ENCODE measurements at regions not wholly inside any gene's neighbourhood (a gene's known extent, or its start where the extent isn't known, plus 50 kb on each side); places are given as distances from the start of the nearest gene placed in this dataset.

- no peaks in the 10 kb centered on the region for H3K79me2 ChIP-seq
- H3K36me3 ChIP-seq (replicated peaks; ENCODE audit: insufficient read depth, low read depth), result no peaks in the 10 kb centered on the region
- H4K20me1 ChIP-seq (ENCODE audit: insufficient read depth, poor library complexity, severe bottlenecking), result no peaks in the 10 kb centered on the region
- H3K4me2 ChIP-seq, result no peak overlapping the region
- H3K9me3 ChIP-seq (ENCODE audit: low read depth), result no peaks in the 10 kb centered on the region
- H3K9me2 ChIP-seq (replicated peaks; ENCODE audit: insufficient read depth), result no peaks in the 10 kb centered on the region
- no peak for DNase-seq (ENCODE audit: low spot score)
- peaks cover 18% of the 10 kb centered on the region for H3K4me1 ChIP-seq (ENCODE audit: insufficient read depth)
- H3K4me3 ChIP-seq, result no peak overlapping the region
- TF ChIP-seq EZH2 (IDR thresholded peaks at IDR 0.05; ENCODE audit: borderline replicate concordance) (no peak), EZH2phosphoT487 (IDR thresholded peaks at IDR 0.05; ENCODE audit: low read depth, severe bottlenecking, unreplicated experiment) (no peak)
- TF ChIP-seq, protein P1, sequence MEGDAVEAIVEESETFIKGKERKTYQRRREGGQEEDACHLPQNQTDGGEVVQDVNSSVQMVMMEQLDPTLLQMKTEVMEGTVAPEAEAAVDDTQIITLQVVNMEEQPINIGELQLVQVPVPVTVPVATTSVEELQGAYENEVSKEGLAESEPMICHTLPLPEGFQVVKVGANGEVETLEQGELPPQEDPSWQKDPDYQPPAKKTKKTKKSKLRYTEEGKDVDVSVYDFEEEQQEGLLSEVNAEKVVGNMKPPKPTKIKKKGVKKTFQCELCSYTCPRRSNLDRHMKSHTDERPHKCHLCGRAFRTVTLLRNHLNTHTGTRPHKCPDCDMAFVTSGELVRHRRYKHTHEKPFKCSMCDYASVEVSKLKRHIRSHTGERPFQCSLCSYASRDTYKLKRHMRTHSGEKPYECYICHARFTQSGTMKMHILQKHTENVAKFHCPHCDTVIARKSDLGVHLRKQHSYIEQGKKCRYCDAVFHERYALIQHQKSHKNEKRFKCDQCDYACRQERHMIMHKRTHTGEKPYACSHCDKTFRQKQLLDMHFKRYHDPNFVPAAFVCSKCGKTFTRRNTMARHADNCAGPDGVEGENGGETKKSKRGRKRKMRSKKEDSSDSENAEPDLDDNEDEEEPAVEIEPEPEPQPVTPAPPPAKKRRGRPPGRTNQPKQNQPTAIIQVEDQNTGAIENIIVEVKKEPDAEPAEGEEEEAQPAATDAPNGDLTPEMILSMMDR (IDR thresholded peaks at IDR 0.05; ENCODE audit: poor library complexity), result no peak
- WGBS (ENCODE audit: low lambda C conversion rate, missing lambda C conversion rate), result 88% methylated on average over 2 of the region's 2 CpGs
- no peaks in the 10 kb centered on the region for H3K27me3 ChIP-seq
- H2AFZ ChIP-seq, result no peak overlapping the region
- H3K27ac ChIP-seq, result no peak overlapping the region
Measured at GRCh38 chr11:121769191-121769590, 316.4 kb upstream of the SORL1-AS1 start.

DNA sequence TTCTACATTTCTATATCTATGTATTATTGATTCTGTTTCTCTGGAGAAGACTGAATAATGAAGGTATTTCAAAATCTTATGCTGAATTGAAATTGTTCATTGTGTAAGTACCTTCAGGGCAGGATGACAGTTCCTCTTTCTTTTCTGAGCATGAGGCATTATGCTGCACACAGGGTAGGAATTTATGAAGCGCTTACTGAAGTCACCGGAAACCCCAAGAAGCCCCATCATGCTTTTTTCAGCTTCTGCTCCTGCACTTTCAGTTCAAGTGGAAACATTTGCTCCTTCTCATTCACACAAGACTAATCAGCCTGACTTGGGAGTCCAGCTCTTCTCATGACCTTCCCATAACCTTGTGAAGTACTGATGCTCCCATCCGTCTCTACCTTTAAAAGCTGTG, 314.7 kb upstream of the SORL1-AS1 start:
- Histone ChIP-seq H3K9me2 (replicated peaks; ENCODE audit: insufficient read depth) (no peaks in the 10 kb centered on the region), H3K27ac (no peak overlapping the region), H3K4me2 (no peak overlapping the region), H4K20me1 (ENCODE audit: insufficient read depth, poor library complexity, severe bottlenecking) (no peaks in the 10 kb centered on the region), H2AFZ (no peak overlapping the region), H3K4me1 (ENCODE audit: insufficient read depth) (peaks cover 27% of the 10 kb centered on the region), H3K9me3 (ENCODE audit: low read depth) (no peaks in the 10 kb centered on the region), H3K79me2 (no peaks in the 10 kb centered on the region), H3K27me3 (no peaks in the 10 kb centered on the region), H3K36me3 (replicated peaks; ENCODE audit: insufficient read depth, low read depth) (no peaks in the 10 kb centered on the region), H3K4me3 (no peak overlapping the region)
- WGBS (ENCODE audit: low lambda C conversion rate, missing lambda C conversion rate), result 90% methylated on average over 3 of the region's 3 CpGs
- no peak for DNase-seq (ENCODE audit: low spot score)
- TF ChIP-seq EZH2phosphoT487 (IDR thresholded peaks at IDR 0.05; ENCODE audit: low read depth, severe bottlenecking, unreplicated experiment), result no peak
- TF ChIP-seq, protein P1 (IDR thresholded peaks at IDR 0.05; ENCODE audit: poor library complexity), result no peak
- no peak for TF ChIP-seq EZH2 (IDR thresholded peaks at IDR 0.05; ENCODE audit: borderline replicate concordance)

- Histone ChIP-seq H3K27ac (no peak overlapping the region), H3K4me2 (no peak overlapping the region), H3K27me3 (no peaks in the 10 kb centered on the region), H2AFZ (no peak overlapping the region), H3K36me3 (replicated peaks; ENCODE audit: insufficient read depth, low read depth) (no peaks in the 10 kb centered on the region), H3K9me3 (ENCODE audit: low read depth) (no peaks in the 10 kb centered on the region), H3K4me3 (no peak overlapping the region), H3K9me2 (replicated peaks; ENCODE audit: insufficient read depth) (no peaks in the 10 kb centered on the region), H4K20me1 (ENCODE audit: insufficient read depth, poor library complexity, severe bottlenecking) (no peaks in the 10 kb centered on the region), H3K79me2 (no peaks in the 10 kb centered on the region), H3K4me1 (ENCODE audit: insufficient read depth) (peaks cover 29% of the 10 kb centered on the region)
- 49% methylated on average over 4 of the region's 4 CpGs for WGBS (ENCODE audit: low lambda C conversion rate, missing lambda C conversion rate)
- no peak for DNase-seq (ENCODE audit: low spot score)
- TF ChIP-seq, protein P1 (IDR thresholded peaks at IDR 0.05; ENCODE audit: poor library complexity), result no peak
- no peak for TF ChIP-seq EZH2 (IDR thresholded peaks at IDR 0.05; ENCODE audit: borderline replicate concordance)
Measured at GRCh38 chr11:121766991-121767390, 314.2 kb upstream of the SORL1-AS1 start.

DNA sequence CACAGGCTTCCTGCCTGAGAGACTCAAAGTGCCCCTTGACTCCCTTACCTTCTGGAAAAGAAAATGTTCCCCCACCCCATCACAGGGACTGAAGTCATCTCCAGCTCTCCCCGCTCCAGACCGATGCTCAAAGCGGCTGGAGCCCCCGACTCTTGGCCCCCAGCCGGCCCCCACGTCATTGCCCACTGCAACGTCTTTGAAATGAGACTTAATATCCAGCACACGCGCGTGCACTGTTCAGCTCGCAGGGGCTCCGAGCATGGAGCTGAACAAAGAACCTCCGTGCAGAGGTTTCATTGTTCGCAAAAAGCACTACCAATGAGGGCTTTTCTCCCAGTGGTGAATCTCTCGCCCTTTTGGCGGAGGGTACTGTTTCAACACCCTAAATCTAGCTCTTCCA, 313.4 kb upstream of the SORL1-AS1 start:
- Histone ChIP-seq H3K4me3 (no peak overlapping the region), H3K4me1 (ENCODE audit: insufficient read depth) (peaks cover 23% of the 10 kb centered on the region), H3K9me2 (replicated peaks; ENCODE audit: insufficient read depth) (no peaks in the 10 kb centered on the region), H4K20me1 (ENCODE audit: insufficient read depth, poor library complexity, severe bottlenecking) (no peaks in the 10 kb centered on the region), H3K4me2 (no peak overlapping the region), H3K27ac (peak overlapping the region; percentile 39), H2AFZ (no peak overlapping the region), H3K36me3 (replicated peaks; ENCODE audit: insufficient read depth, low read depth) (no peaks in the 10 kb centered on the region), H3K79me2 (no peaks in the 10 kb centered on the region), H3K27me3 (no peaks in the 10 kb centered on the region), H3K9me3 (ENCODE audit: low read depth) (no peaks in the 10 kb centered on the region)
- 92% methylated on average over 15 of the region's 16 CpGs for WGBS (ENCODE audit: low lambda C conversion rate, missing lambda C conversion rate)
- TF ChIP-seq, protein P1 (IDR thresholded peaks at IDR 0.05; ENCODE audit: poor library complexity), result no peak
- TF ChIP-seq EZH2 (IDR thresholded peaks at IDR 0.05; ENCODE audit: borderline replicate concordance) (no peak), EZH2phosphoT487 (IDR thresholded peaks at IDR 0.05; ENCODE audit: low read depth, severe bottlenecking, unreplicated experiment) (no peak)
- no peak for DNase-seq (ENCODE audit: low spot score)

All from hepatocyte (in vitro differentiated cells).